Activated CD4-positive, alpha-beta T cell treated with anti-CD3 and anti-CD28 coated beads, Interleukin-2, amount 10 ng/mL, durations not matched to agents 24 days and 14 days (primary cell): ENCODE measurements at regions not wholly inside any gene's neighbourhood (a gene's known extent, or its start where the extent isn't known, plus 50 kb on each side); places are given as distances from the start of the nearest gene placed in this dataset.
A peak's percentile ranks its signal among the peaks of the same experiment; 100 is the strongest.

Experiments
- DNase-seq: peaks from one replicate; pipeline ENCODE4 v3.0.0; 2022
- H3K27ac Mint-ChIP-seq: one replicate; pipeline ENCODE4 v1.8.0; 2022; ENCODE audit warnings: mild to moderate bottlenecking, mixed read lengths
- H3K27me3 Mint-ChIP-seq: one replicate; pipeline ENCODE4 v1.8.0; 2022; ENCODE audit warnings: mixed read lengths
- H3K36me3 Mint-ChIP-seq: one replicate; pipeline ENCODE4 v1.8.0; 2022; ENCODE audit warnings: low read depth, mild to moderate bottlenecking, mixed read lengths
- H3K4me1 Mint-ChIP-seq: one replicate; pipeline ENCODE4 v1.8.0; 2021; ENCODE audit warnings: mixed read lengths
- H3K4me3 Mint-ChIP-seq: one replicate; pipeline ENCODE4 v1.8.0; 2022; ENCODE audit warnings: mild to moderate bottlenecking, moderate library complexity, mixed read lengths
- H3K9me3 Mint-ChIP-seq: one replicate; pipeline ENCODE4 v1.8.0; 2021; ENCODE audit warnings: mixed read lengths
- intact Hi-C: fragments of 100-400 bp; cut with micrococcal nuclease; formaldehyde crosslinking; loops from one replicate; pipeline ENCODE4 v1.15.1; 2023

DNA sequence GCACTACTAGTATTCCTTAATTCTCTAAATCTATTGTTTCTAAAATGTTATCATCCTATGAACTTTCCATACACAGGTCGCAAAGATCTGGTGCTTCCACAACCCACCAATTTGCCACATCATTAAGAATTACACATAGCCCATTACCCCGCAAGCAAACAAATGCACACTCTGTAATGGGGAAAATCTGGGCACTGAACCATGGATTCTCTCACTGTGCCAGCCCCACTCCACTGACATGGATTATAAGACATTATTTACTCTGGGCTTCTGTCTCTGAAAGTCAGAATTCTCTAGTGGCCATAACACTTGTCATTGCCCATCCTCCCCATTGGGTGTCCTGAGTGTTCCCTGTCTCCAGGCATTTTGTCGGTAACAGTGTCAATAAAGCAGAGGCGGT is 537.1 kb downstream of the EPHA4 start:
- no peaks in the 10 kb centered on the region for H3K36me3 Mint-ChIP-seq
- H3K4me3 Mint-ChIP-seq: no peak overlapping the region
- no peaks in the 10 kb centered on the region for H3K4me1 Mint-ChIP-seq
- intact Hi-C loops: no loop called here
- peak; percentile 35 for DNase-seq
- no peaks in the 10 kb centered on the region for H3K9me3 Mint-ChIP-seq
- no peak overlapping the region for H3K27ac Mint-ChIP-seq
- H3K27me3 Mint-ChIP-seq: peaks cover 2% of the 10 kb centered on the region

DNA sequence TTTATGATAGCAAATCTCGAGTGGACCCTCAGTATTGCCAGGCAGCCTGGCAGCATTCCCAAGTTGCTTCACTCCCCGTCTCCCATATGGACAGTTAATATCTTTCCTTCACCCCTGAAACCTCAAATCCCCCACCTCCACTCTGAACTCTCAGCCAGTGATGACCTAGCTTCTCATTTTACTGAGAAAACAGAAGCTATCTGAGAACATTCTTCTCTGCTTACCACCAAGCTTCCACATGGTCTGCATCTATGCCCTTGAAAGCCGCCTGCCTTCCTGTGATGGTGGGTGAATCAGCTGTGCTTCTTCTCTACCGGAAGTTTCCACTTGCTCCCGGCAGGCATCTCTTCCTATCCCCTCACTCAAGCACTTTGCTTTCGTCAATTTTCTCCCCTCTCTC is 529.2 kb downstream of the EPHA4 start:
- Mint-ChIP-seq H3K4me3 (no peak overlapping the region), H3K4me1 (no peaks in the 10 kb centered on the region), H3K27me3 (no peaks in the 10 kb centered on the region), H3K36me3 (no peaks in the 10 kb centered on the region), H3K27ac (no peak overlapping the region), H3K9me3 (no peaks in the 10 kb centered on the region)
- peak; percentile 25 for DNase-seq
- intact Hi-C loops: no loop called here

DNA sequence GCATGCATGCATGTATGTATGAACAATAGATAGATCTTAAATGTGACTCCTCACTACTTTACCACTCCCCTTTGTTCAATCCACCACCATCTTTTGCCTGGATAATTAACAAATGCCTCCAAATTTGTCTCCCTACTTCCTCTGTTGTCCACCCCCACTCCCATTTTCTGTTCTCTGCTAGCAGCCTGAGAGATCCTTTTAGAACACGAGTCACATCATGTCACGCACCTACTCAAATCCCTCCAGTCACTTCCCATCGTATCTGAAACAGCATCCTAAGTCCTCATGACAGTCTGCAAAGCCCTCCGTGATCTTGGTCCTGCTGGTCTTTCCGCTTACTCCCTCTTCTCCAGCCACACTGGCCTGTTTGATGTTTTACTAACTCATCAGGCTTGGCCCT is 527.3 kb downstream of the EPHA4 start:
- no peaks in the 10 kb centered on the region for H3K36me3 Mint-ChIP-seq
- intact Hi-C loops: no loop called here
- H3K4me3 Mint-ChIP-seq: no peak overlapping the region
- no peaks in the 10 kb centered on the region for H3K4me1 Mint-ChIP-seq
- no peaks in the 10 kb centered on the region for H3K9me3 Mint-ChIP-seq
- DNase-seq: peak; percentile 41
- H3K27ac Mint-ChIP-seq: no peak overlapping the region
- no peaks in the 10 kb centered on the region for H3K27me3 Mint-ChIP-seq

DNA sequence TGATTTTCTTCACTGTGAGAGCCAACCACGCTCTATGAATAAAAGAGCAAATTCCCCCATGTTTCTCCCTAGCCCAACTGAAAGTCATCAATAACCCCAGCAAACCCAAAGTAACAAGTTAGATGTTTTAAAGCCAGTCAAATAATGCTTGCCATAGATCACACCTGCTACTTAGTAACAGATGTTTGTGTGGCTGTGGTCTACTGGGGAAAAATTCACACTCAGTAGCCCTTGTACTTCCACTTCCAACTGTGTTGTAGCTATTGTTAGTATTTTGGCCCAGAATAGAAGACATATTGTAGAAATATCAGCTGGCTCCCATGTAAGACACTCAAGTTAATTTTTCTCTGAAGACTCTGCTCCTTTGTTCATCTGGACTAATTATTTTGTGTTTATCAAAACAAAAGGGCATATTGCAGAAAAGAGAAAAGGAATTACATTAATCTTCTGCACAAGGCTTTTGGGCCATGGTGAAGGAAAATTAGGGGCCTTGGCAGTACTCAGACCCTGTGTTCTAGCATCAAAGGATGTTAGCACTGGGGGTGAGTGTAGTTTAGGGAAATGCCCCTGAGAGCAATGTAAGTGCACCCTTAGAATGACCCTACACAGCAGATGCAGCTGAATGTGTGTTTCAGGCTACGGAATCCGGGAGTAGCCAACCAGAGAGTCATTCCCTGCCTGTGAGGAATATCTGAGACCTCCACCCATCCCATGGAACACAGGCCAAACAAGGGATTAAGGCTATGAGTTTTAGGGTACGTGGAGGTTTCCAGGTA is 521.9 kb downstream of the EPHA4 start:
- no peaks in the 10 kb centered on the region for H3K9me3 Mint-ChIP-seq
- no peak for DNase-seq
- H3K36me3 Mint-ChIP-seq: no peaks in the 10 kb centered on the region
- intact Hi-C loops: no loop called here
- no peak overlapping the region for H3K4me3 Mint-ChIP-seq
- H3K27ac Mint-ChIP-seq: no peak overlapping the region
- H3K27me3 Mint-ChIP-seq: no peaks in the 10 kb centered on the region
- H3K4me1 Mint-ChIP-seq: no peaks in the 10 kb centered on the region

DNA sequence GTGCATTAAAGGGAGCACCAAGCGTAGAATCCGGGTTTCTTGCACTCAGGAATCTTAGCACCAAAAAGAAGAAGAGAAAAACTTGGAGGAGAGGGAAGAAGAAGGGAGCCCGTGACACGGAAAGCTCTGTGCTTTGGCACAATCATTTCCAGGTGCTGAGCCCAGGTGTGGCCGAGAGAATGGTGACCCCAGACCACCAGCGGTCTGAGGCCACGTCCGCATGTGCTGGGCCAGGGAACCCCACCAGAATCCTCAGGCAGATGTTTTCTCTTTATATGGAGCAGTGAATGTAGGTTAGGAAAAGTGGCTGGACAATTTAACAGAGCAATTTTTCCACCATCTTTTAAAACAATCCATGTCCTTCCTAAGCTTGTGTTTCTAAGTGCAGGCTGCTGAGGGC is 520.9 kb downstream of the EPHA4 start:
- H3K27me3 Mint-ChIP-seq: no peaks in the 10 kb centered on the region
- no peaks in the 10 kb centered on the region for H3K4me1 Mint-ChIP-seq
- no peak overlapping the region for H3K27ac Mint-ChIP-seq
- H3K9me3 Mint-ChIP-seq: no peaks in the 10 kb centered on the region
- DNase-seq: no peak
- intact Hi-C loops: no loop called here
- H3K4me3 Mint-ChIP-seq: no peak overlapping the region
- H3K36me3 Mint-ChIP-seq: no peaks in the 10 kb centered on the region

DNA sequence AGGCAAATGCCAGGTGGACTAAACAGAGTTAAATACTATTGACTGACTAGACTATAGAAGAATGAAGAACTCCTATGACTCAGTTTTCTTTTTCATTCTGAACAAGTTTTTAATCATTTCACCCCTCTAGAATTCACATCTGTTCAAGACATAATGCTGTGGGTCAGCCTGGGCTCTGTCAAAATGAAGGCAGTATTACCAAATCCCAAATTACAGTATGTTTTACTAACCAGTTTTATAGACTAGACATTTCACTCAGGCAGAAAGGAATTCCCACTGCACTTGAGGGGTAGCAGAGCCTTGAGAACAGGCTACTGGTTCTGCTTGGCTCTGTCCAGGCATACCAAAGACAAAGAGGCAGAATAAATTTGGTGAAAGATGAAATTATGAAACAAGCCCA is 511.7 kb downstream of the EPHA4 start:
- H3K9me3 Mint-ChIP-seq: no peaks in the 10 kb centered on the region
- intact Hi-C loops: no loop called here

DNA sequence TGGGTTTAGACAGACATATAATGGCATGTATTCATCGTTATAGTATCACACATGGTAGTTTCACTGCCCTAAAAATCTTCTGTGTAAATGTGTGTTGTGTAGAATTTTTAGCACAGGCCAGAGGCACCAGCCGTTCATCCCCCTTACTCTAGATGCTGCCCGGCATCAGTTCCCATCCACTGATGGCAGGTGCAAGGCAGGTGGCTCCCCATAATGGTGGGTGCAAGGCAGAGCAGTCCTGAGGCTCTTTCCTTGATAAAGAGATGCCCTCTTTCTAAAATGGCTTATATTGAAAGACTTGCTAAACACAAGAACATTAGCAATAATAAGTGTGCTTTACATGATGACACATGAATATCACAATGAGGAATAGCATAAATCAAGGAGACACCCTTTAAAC is 508.5 kb downstream of the EPHA4 start:
- Mint-ChIP-seq H3K36me3 (no peaks in the 10 kb centered on the region), H3K9me3 (no peaks in the 10 kb centered on the region), H3K4me3 (no peak overlapping the region), H3K27me3 (no peaks in the 10 kb centered on the region), H3K27ac (no peak overlapping the region), H3K4me1 (no peaks in the 10 kb centered on the region)
- intact Hi-C loops: no loop called here
- no peak for DNase-seq

More for the DNA sequence above, 511.7 kb downstream of the EPHA4 start:
- H3K27ac Mint-ChIP-seq: no peak overlapping the region
- H3K27me3 Mint-ChIP-seq: no peaks in the 10 kb centered on the region
- no peaks in the 10 kb centered on the region for H3K36me3 Mint-ChIP-seq
- H3K4me1 Mint-ChIP-seq: no peaks in the 10 kb centered on the region
- no peak overlapping the region for H3K4me3 Mint-ChIP-seq
- no peak for DNase-seq

DNA sequence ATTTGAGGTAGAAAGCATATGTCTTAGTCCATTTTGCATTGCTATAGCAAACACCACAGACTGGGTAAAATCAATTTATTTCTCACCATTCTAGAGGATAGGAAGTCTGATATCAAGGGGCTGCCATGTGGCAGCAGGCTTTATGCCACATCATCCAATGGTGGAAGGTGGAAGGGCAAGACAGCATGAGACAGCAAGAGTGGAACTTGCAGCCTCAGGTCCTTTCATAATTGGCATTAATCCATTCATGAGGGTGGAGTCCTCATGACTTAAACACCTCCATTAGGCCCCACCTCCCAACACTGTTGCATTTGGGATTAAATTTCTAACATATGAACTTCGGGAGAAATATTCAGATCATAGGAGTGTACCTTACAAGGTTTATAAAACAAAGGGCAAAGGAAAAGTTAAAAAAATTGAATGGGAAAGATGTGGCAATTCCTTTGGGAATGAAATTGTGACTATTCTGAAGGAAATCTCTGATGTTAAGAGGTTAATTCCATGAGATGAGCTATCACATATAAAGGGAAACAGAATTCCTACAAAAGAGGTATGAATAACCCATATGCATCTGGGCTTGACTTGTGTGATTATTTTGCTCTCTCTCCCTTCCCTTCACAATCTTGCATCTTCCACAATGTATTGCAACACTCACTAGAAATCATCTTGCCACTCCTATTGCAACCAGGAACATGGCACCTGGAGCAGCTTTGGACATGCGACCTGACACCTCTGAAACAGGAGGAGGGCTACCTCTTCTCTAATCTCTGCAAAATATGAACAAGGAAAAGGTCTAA is 507.8 kb downstream of the EPHA4 start:
- H3K36me3 Mint-ChIP-seq: no peaks in the 10 kb centered on the region
- no peak for DNase-seq

DNA sequence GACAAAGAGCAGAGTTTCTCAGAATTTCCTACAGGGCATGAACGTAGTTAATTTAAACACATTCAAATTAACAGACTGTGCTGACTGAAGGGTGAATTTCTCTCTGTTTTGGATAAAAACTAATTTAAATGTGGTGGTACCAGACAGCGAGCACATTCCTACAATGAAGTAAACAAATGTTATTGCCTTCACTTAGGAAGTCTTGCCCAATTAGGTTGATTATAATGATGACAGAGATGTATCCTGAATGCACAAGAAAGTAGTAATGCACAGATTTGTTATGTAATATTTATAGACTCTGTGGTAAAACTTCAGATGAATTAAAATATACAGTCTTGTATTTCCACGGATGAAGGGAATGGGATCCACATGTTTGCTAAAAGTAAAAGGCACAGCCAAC is 507.2 kb downstream of the EPHA4 start:
- H3K27me3 Mint-ChIP-seq: no peaks in the 10 kb centered on the region
- no peak overlapping the region for H3K27ac Mint-ChIP-seq
- intact Hi-C loops: no loop called here
- H3K36me3 Mint-ChIP-seq: no peaks in the 10 kb centered on the region
- no peak overlapping the region for H3K4me3 Mint-ChIP-seq
- H3K4me1 Mint-ChIP-seq: no peaks in the 10 kb centered on the region
- H3K9me3 Mint-ChIP-seq: no peaks in the 10 kb centered on the region
- DNase-seq: no peak

More for the DNA sequence above, 507.8 kb downstream of the EPHA4 start:
- Mint-ChIP-seq H3K27me3 (no peaks in the 10 kb centered on the region), H3K27ac (no peak overlapping the region), H3K9me3 (no peaks in the 10 kb centered on the region), H3K4me1 (no peaks in the 10 kb centered on the region), H3K4me3 (no peak overlapping the region)
- intact Hi-C loops: no loop called here

DNA sequence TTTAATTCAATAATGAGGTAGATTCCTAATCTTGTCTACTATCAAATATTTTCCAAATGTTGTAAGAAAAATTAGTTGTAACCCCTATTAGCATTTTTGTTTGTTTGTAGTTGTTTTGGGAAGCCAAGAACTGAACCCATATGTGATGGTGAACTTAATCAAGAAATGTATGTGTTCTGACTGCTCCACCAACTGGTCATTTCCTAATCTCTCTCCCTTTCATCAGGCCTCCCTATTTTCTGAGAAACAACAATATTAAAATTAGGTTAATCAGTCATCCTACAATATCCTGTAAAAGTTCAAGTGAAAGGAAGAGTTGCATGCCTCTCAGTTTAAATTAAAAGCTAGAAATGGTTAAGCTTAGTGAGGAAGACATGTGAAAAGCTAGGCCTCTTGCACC is 504.0 kb downstream of the EPHA4 start:
- intact Hi-C loops: no loop called here
- H3K4me1 Mint-ChIP-seq: no peaks in the 10 kb centered on the region

DNA sequence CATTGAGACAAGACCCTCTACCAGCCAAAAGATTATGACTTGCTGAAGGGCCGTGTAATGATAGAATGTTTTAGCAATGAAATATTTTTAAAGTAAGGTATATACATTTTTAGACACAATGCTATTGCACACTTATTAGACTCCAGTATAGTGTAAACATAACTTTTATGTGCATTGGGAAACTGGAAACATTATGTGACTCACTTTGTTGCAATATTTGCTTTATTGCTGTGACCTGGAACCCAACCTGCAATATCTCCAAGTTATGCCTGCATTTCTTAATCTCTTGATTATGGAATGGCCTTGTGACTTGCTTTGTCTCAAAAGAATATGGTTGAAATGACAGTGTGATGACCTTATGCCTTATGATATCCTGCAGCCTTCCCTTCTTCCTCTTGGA is 502.0 kb downstream of the EPHA4 start:
- Mint-ChIP-seq H3K9me3 (no peaks in the 10 kb centered on the region), H3K36me3 (no peaks in the 10 kb centered on the region), H3K4me3 (no peak overlapping the region), H3K27ac (no peak overlapping the region), H3K27me3 (no peaks in the 10 kb centered on the region), H3K4me1 (no peaks in the 10 kb centered on the region)
- DNase-seq: no peak
- intact Hi-C loops: no loop called here

More for the DNA sequence above, 504.0 kb downstream of the EPHA4 start:
- H3K36me3 Mint-ChIP-seq: no peaks in the 10 kb centered on the region
- H3K27me3 Mint-ChIP-seq: no peaks in the 10 kb centered on the region
- H3K9me3 Mint-ChIP-seq: no peaks in the 10 kb centered on the region
- no peak overlapping the region for H3K27ac Mint-ChIP-seq
- no peak for DNase-seq
- no peak overlapping the region for H3K4me3 Mint-ChIP-seq

DNA sequence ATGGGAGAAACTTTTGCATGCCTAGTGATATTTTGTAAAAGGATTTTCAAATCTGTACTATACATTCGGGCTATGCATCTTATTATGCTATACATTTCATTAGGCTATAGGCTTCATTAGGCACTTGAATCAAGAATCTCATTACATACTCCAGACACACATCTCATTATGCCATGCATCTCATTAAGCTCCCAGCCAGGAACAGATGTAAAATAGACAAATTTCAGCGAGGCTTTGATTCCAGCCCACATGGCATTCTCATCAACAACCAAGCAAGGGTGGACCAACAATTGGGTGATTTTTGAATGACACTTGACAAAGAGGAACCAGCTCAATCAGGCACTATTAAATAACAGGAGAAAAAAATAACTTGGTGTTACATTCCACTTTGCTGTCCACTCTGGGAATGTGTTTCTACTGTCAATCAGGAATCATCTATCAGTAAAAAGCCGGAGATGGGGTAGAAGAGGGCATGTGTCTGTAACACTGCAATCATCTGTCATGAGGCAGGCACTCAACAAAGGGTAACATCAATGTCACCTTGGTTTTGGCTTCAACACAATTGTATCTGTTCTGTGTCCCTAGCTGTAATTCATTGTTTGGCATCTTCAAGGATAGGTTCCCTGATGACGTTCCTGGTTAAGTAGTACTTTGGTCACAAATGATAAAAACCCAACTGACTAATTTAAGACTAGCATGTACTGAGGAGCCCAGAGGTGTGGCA is 498.6 kb downstream of the EPHA4 start:
- H3K36me3 Mint-ChIP-seq: no peaks in the 10 kb centered on the region
- DNase-seq: no peak
- H3K4me1 Mint-ChIP-seq: no peaks in the 10 kb centered on the region
- intact Hi-C loops: no loop called here
- no peaks in the 10 kb centered on the region for H3K27me3 Mint-ChIP-seq
- H3K27ac Mint-ChIP-seq: no peak overlapping the region
- no peaks in the 10 kb centered on the region for H3K9me3 Mint-ChIP-seq
- no peak overlapping the region for H3K4me3 Mint-ChIP-seq

DNA sequence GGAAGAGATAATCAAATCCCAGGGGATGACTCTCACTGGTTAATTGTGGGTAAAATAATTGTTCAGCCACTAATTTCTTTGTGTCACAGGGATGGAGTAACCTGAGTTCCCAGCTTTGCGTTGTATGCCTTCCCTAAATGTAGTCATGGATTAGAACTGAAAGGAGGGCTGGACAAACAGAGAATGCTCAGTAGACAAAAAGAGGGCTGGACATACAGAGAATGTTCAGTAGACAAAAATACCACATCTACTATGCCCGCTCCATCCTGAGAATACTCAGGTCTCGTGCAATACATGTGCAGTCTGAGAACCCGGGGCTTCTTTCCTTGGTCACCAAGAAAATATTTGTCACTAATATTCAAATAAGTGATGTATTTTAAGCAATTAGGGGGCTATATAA is 497.9 kb downstream of the EPHA4 start:
- H3K4me3 Mint-ChIP-seq: no peak overlapping the region
- no peaks in the 10 kb centered on the region for H3K9me3 Mint-ChIP-seq
- no peaks in the 10 kb centered on the region for H3K36me3 Mint-ChIP-seq
- H3K4me1 Mint-ChIP-seq: no peaks in the 10 kb centered on the region
- H3K27ac Mint-ChIP-seq: no peak overlapping the region
- no peaks in the 10 kb centered on the region for H3K27me3 Mint-ChIP-seq
- no peak for DNase-seq
- intact Hi-C loops: no loop called here

DNA sequence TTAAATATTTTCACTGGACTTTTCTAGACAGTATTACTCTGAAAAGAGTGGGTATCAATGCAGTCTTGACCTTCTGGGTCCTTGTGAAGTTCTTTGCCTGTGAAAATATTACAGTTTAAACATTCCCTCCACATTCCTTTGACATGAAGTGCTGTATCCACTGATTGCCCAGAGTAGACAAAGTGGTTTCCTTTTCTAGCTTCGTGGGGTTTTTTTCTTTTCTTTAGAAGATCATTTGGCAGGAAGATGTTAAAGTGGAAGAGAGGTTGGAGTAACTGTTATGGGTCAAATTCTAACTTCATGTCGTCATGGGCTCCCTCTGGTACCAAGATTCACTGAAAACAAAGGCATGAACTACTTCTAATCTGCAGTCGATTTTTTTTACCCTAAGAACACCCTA is 496.9 kb downstream of the EPHA4 start:
- Mint-ChIP-seq H3K27me3 (no peaks in the 10 kb centered on the region), H3K36me3 (no peaks in the 10 kb centered on the region), H3K4me1 (no peaks in the 10 kb centered on the region), H3K9me3 (no peaks in the 10 kb centered on the region), H3K4me3 (no peak overlapping the region), H3K27ac (no peak overlapping the region)
- DNase-seq: no peak
- intact Hi-C loops: no loop called here
